HepG2 (cell line): ENCODE measurements at regions not wholly inside any gene's neighbourhood (a gene's known extent, or its start where the extent isn't known, plus 50 kb on each side); places are given as distances from the start of the nearest gene placed in this dataset.

Experiments
- ATAC-seq: fragments of 200-7000 bp; cut with Tn5 transposase; 3 replicates; pipeline ENCODE4 v1.9.1; 2020; ENCODE audit warnings: mild to moderate bottlenecking, moderate library complexity
- BruUV-seq: library from RNA; stranded (reverse); fragments of 400-500 nt; replicated peaks from 2 replicates; lab custom pipeline; 2021; lab: Mats Ljungman, UMichigan
- CTCF ChIA-PET: fragments of 300-600 bp; formaldehyde crosslinking; extraction: SDS; loops from one replicate; lab custom pipeline; 2021; ENCODE audit warnings: low total read pairs, inconsistent platforms, low intra/inter-chr PET ratio; lab: Yijun Ruan, JAX
- POLR2A ChIA-PET: fragments of 350-600 bp; sonication (Branson Sonifier 250); formaldehyde crosslinking; loops from one replicate; lab custom pipeline; 2020; ENCODE audit warnings: antibody characterized with exemption, inconsistent platforms; lab: Yijun Ruan, JAX
- DNase-seq: peaks from one replicate; pipeline ENCODE4 v3.0.0-alpha.2; 2015; ENCODE audit warnings: low spot score
- FAIRE-seq: peaks from 3 replicates; lab custom pipeline; 2011; peaks lifted over from hg19 to GRCh38; lab: Jason Lieb, UNC
- H2AFZ ChIP-seq: one replicate; pipeline ENCODE4 v1.6.1; 2011; ENCODE audit warnings: low read length, inconsistent platforms
- H3K27ac ChIP-seq: fragments of 300-600 bp; 3 replicates; pipeline ENCODE4 v1.8.0; 2011; ENCODE audit warnings: mixed run types, mild to moderate bottlenecking, mixed read lengths, low read length, inconsistent platforms; ENCODE audit not compliant: insufficient read depth; ENCODE audit errors: extremely low read length
- H3K27me3 ChIP-seq, 2 experiments: fragments of 200-600 bp in 1 of 2; 2 replicates in 1 of 2; 3 replicates in 1 of 2; pipeline versions ENCODE4 v1.6.0 to v1.8.0; 2011; ENCODE audit warnings: low read length in 2 of 2, mild to moderate bottlenecking in 2 of 2, moderate library complexity in 2 of 2, inconsistent platforms in 1 of 2; ENCODE audit not compliant: insufficient read depth in 2 of 2, control insufficient read depth in 1 of 2
- H3K36me3 ChIP-seq, 2 experiments: fragments of 200-600 bp in 1 of 2; replicated peaks in 1 of 2; 2 replicates in 1 of 2; 3 replicates in 1 of 2; pipeline versions ENCODE4 v1.5.1 to v1.8.0; 2011; ENCODE audit warnings: low read length in 2 of 2, inconsistent platforms in 1 of 2; ENCODE audit not compliant: insufficient read depth in 2 of 2, control insufficient read depth in 1 of 2
- H3K4me1 ChIP-seq: 2 replicates; pipeline ENCODE4 v1.5.1; 2012; ENCODE audit warnings: low read length, inconsistent platforms; ENCODE audit not compliant: insufficient read depth
- H3K4me2 ChIP-seq: 2 replicates; pipeline ENCODE4 v1.6.0; 2011; ENCODE audit warnings: low read depth, low read length, inconsistent platforms
- H3K4me3 ChIP-seq, 3 experiments: fragments of 200-600 bp in 1 of 3; sonication (generic), shearing (Covaris generic) in 1 of 3; replicated peaks in 1 of 3; 2 replicates each; pipeline ENCODE4 v1.5.1; 2011 to 2016; ENCODE audit warnings: low read length in 3 of 3, inconsistent platforms in 2 of 3, low read depth in 2 of 3, mild to moderate bottlenecking in 2 of 3, control low read depth in 1 of 3, mixed read lengths in 1 of 3; ENCODE audit not compliant: insufficient read depth in 1 of 3
- H3K79me2 ChIP-seq: one replicate; pipeline ENCODE4 v1.6.1; 2011; ENCODE audit warnings: low read length, inconsistent platforms; ENCODE audit not compliant: insufficient read depth
- H3K9ac ChIP-seq: 2 replicates; pipeline ENCODE4 v1.6.0; 2011; ENCODE audit warnings: mild to moderate bottlenecking, low read depth, low read length, inconsistent platforms; ENCODE audit not compliant: insufficient read depth
- H3K9me3 ChIP-seq: 2 replicates; pipeline ENCODE4 v1.5.1; 2012; ENCODE audit warnings: mild to moderate bottlenecking, low read length
- H4K20me1 ChIP-seq: 2 replicates; pipeline ENCODE4 v1.6.0; 2011; ENCODE audit warnings: inconsistent platforms, mild to moderate bottlenecking, low read length, moderate library complexity; ENCODE audit not compliant: insufficient read depth
- ATAD3A ChIP-seq: sonication (generic); formaldehyde crosslinking; IDR thresholded peaks from 2 replicates; pipeline ENCODE4 v1.4.0; 2020; ENCODE audit warnings: missing genetic modification reagents
- CEBPG ChIP-seq: IDR thresholded peaks from 2 replicates; pipeline ENCODE4 v1.6.1; 2016
- FOSL2 ChIP-seq: sonication (generic); formaldehyde crosslinking; IDR thresholded peaks from 2 replicates; pipeline ENCODE4 v1.4.0; 2020; ENCODE audit warnings: missing genetic modification reagents
- FOXA1 ChIP-seq, 2 experiments: fragments of 450-650 bp in 1 of 2; sonication (generic) in 1 of 2; formaldehyde crosslinking in 1 of 2; IDR thresholded peaks; 2 replicates each; pipeline versions ENCODE4 v1.4.0 to v1.6.1; 2016 to 2020; ENCODE audit warnings: missing genetic modification reagents in 1 of 2
- KLF16 ChIP-seq, 2 experiments: sonication (generic) in 1 of 2; formaldehyde crosslinking in 1 of 2; IDR thresholded peaks; 2 replicates each; pipeline versions ENCODE4 v1.6.1 to v1.8.0; 2016 to 2023; ENCODE audit warnings: missing genetic modification reagents in 2 of 2, missing compliant biosample characterization in 1 of 2
- MIER2 ChIP-seq: IDR thresholded peaks from 2 replicates; pipeline ENCODE4 v1.6.1; 2016; ENCODE audit warnings: missing biosample characterization, missing genetic modification reagents
- PHB2 ChIP-seq: fragments of 450-650 bp; IDR thresholded peaks from 2 replicates; pipeline ENCODE4 v1.6.1; 2018; ENCODE audit not compliant: partially characterized antibody
- PPARG ChIP-seq: conservative IDR thresholded peaks from 2 replicates; pipeline ENCODE4 v1.6.1; 2016; ENCODE audit warnings: missing biosample characterization, missing genetic modification reagents
- SOX5 ChIP-seq: IDR thresholded peaks from 2 replicates; pipeline ENCODE4 v1.6.1; 2016; ENCODE audit warnings: borderline replicate concordance
- ZNF30 ChIP-seq: sonication (generic); formaldehyde crosslinking; IDR thresholded peaks from 2 replicates; pipeline ENCODE4 v1.5.0; 2020; ENCODE audit warnings: mild to moderate bottlenecking, missing genetic modification reagents
- ZNF652 ChIP-seq: IDR thresholded peaks from 2 replicates; pipeline ENCODE4 v1.6.1; 2016; ENCODE audit warnings: low read depth, borderline replicate concordance
- ZNF670 ChIP-seq: sonication (generic); formaldehyde crosslinking; IDR thresholded peaks from 2 replicates; pipeline ENCODE4 v1.8.0; 2022; ENCODE audit warnings: mild to moderate bottlenecking, missing genetic modification reagents, borderline replicate concordance
- ZNF747 ChIP-seq: sonication (generic); formaldehyde crosslinking; IDR thresholded peaks from 2 replicates; pipeline ENCODE4 v1.8.1; 2023; ENCODE audit warnings: missing genetic modification reagents, mild to moderate bottlenecking, borderline replicate concordance
- ZNF768 ChIP-seq: sonication (generic); formaldehyde crosslinking; IDR thresholded peaks from 2 replicates; pipeline ENCODE4 v1.4.0; 2020; ENCODE audit warnings: missing genetic modification reagents
- ZSCAN20 ChIP-seq: sonication (generic); formaldehyde crosslinking; IDR thresholded peaks from 2 replicates; pipeline ENCODE4 v1.4.0; 2020; ENCODE audit warnings: missing genetic modification reagents, mild to moderate bottlenecking, borderline replicate concordance
- WGBS: methylation state at CpG from one replicate; pipeline ENCODE4 v1.1.6; 2017; ENCODE audit warnings: low lambda C conversion rate; 5-methylcytosine and 5-hydroxymethylcytosine counted together
- in situ Hi-C: cut with HindIII; loops from 2 replicates; pipeline ENCODE4 v1.10.0; 2017; ENCODE audit warnings: low pct_unique_long_range_greater_than_20kb; ENCODE audit not compliant: extremely low pct_ligation_motif_present
- intact Hi-C: fragments of 100-400 bp; cut with micrococcal nuclease; formaldehyde crosslinking; loops from one replicate; pipeline ENCODE4 v1.10.0; 2022; ENCODE audit not compliant: unreplicated experiment
- TF ChIP-seq, protein P1 (sequence below): sonication (generic); formaldehyde crosslinking; IDR thresholded peaks from 2 replicates; pipeline ENCODE4 v1.4.0; 2020; ENCODE audit warnings: mild to moderate bottlenecking, missing genetic modification reagents
- TF ChIP-seq, protein P2 (sequence below): sonication (generic); formaldehyde crosslinking; IDR thresholded peaks from 2 replicates; pipeline ENCODE4 v1.8.0; 2022; ENCODE audit warnings: mild to moderate bottlenecking, missing genetic modification reagents

DNA sequence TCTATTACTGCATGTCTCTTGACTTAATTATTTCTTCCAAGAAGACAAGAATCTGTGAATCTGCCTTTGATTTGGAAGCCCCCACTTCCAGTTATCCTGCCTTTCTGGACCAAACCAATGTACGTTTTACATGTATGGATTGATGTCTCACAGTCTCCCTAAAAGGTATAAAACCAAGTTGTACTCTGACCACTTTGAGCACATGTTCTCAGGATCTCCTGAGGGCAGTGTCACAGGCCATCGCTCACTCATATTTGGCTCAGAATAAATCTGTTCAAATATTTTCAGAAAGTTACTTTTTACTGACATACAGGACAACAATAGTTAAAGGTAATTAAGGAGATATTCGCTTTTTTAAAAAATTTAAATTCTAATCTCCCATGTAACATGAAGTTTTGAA lies 188.6 kb upstream of the CPXCR1 start:
- in situ Hi-C loops (no loop called here), intact Hi-C loops (no loop called here)
- Histone ChIP-seq H2AFZ (no peak overlapping the region), H3K4me3 (no peak overlapping the region), H4K20me1 (no peaks in the 10 kb centered on the region), H3K9ac (no peak overlapping the region), H3K4me1 (peaks cover 56% of the 10 kb centered on the region), H3K9me3 (no peaks in the 10 kb centered on the region), H3K27ac (peak overlapping the region; percentile 97), H3K4me2 (no peak overlapping the region), H3K27me3 (no peaks in the 10 kb centered on the region), H3K79me2 (no peaks in the 10 kb centered on the region), H3K36me3 (no peaks in the 10 kb centered on the region)
- ATAC-seq, result no peak
- DNase-seq, result no peak
- WGBS, result 94% methylated on average over 3 of the region's 3 CpGs
- BruUV-seq, result no TSS peak
- POLR2A ChIA-PET, result no interaction called here
- FAIRE-seq, result no peak
- CTCF ChIA-PET, result no interaction called here
- TF ChIP-seq CEBPG (no peak), SOX5 (CRISPR knock-in tag) (no peak), ZNF747 (CRISPR knock-in tag) (no peak), ZNF652 (CRISPR knock-in tag) (no peak), MIER2 (no peak), KLF16 (CRISPR knock-in tag; IDR thresholded peaks at IDR 0.05) (no peak), FOSL2 (CRISPR knock-in tag) (no peak), ZNF768 (no peak), ZNF30 (CRISPR knock-in tag) (no peak), PHB2 (no peak), ZSCAN20 (CRISPR knock-in tag) (no peak), FOXA1 (IDR thresholded peaks at IDR 0.05) (no peak), FOXA1 (CRISPR knock-in tag; IDR thresholded peaks at IDR 0.05) (no peak), ATAD3A (no peak), PPARG (CRISPR knock-in tag) (no peak), ZNF670 (no peak)
- TF ChIP-seq, protein P1, sequence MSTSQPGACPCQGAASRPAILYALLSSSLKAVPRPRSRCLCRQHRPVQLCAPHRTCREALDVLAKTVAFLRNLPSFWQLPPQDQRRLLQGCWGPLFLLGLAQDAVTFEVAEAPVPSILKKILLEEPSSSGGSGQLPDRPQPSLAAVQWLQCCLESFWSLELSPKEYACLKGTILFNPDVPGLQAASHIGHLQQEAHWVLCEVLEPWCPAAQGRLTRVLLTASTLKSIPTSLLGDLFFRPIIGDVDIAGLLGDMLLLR (CRISPR knock-in tag), result no peak
- TF ChIP-seq, protein P2, sequence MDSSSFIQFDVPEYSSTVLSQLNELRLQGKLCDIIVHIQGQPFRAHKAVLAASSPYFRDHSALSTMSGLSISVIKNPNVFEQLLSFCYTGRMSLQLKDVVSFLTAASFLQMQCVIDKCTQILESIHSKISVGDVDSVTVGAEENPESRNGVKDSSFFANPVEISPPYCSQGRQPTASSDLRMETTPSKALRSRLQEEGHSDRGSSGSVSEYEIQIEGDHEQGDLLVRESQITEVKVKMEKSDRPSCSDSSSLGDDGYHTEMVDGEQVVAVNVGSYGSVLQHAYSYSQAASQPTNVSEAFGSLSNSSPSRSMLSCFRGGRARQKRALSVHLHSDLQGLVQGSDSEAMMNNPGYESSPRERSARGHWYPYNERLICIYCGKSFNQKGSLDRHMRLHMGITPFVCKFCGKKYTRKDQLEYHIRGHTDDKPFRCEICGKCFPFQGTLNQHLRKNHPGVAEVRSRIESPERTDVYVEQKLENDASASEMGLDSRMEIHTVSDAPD, result no peak
